Suprapubic skin (tissue), 4 donors: ENCODE measurements at regions not wholly inside any gene's neighbourhood (a gene's known extent, or its start where the extent isn't known, plus 50 kb on each side); places are given as distances from the start of the nearest gene placed in this dataset.

Experiments
- DNase-seq, 2 donors: peaks; one replicate each; pipeline ENCODE4 v3.0.0-alpha.2; 2019; ENCODE audit warnings: low spot score in 2 of 2
- H3K27ac ChIP-seq: fragments of 200-600 bp; sonication (generic); one replicate; pipeline ENCODE4 v1.5.1; 2019
- H3K27me3 ChIP-seq: fragments of 200-600 bp; sonication (generic); one replicate; pipeline ENCODE4 v1.5.1; 2019
- H3K36me3 ChIP-seq: fragments of 200-600 bp; sonication (generic); one replicate; pipeline ENCODE4 v1.5.1; 2019
- H3K4me1 ChIP-seq: fragments of 200-600 bp; sonication (generic); one replicate; pipeline ENCODE4 v1.5.1; 2019
- H3K4me3 ChIP-seq: fragments of 200-600 bp; sonication (generic); one replicate; pipeline ENCODE4 v1.5.1; 2019; ENCODE audit warnings: mild to moderate bottlenecking
- H3K9me3 ChIP-seq: fragments of 200-600 bp; sonication (generic); one replicate; pipeline ENCODE4 v1.5.1; 2019
- CTCF ChIP-seq, 2 donors: fragments of 200-600 bp in 1 of 2; fragments of 450-650 bp in 1 of 2; sonication (generic) in 1 of 2; IDR thresholded peaks; one replicate each; pipeline ENCODE4 v1.5.1; 2016 to 2019; ENCODE audit warnings: antibody characterized with exemption in 2 of 2, mild to moderate bottlenecking in 1 of 2, moderate library complexity in 1 of 2
- EP300 ChIP-seq: sonication (generic); formaldehyde crosslinking; IDR thresholded peaks from one replicate; pipeline ENCODE4 v1.6.1; 2017; ENCODE audit warnings: antibody characterized with exemption
- POLR2A ChIP-seq, 2 donors: fragments of 450-650 bp; IDR thresholded peaks; one replicate each; pipeline ENCODE4 v1.6.1; 2017; ENCODE audit warnings: antibody characterized with exemption in 2 of 2, mild to moderate bottlenecking in 2 of 2, moderate library complexity in 2 of 2
- POLR2AphosphoS5 ChIP-seq, 3 donors: sonication (generic); formaldehyde crosslinking; IDR thresholded peaks; one replicate each; pipeline ENCODE4 v1.6.1; 2017; ENCODE audit warnings: antibody characterized with exemption in 3 of 3
- WGBS: methylation state at CpG from one replicate; pipeline ENCODE4 v1.1.5; 2018; 5-methylcytosine and 5-hydroxymethylcytosine counted together

- H3K4me3 ChIP-seq, result no peak overlapping the region
- TF ChIP-seq CTCF (IDR thresholded peaks at IDR 0.05) (no peak), POLR2A (IDR thresholded peaks at IDR 0.05) (no peak), EP300 (no peak), POLR2AphosphoS5 (IDR thresholded peaks at IDR 0.05) (no peak)
- peak overlapping the region; percentile 74 for H3K27ac ChIP-seq
- H3K36me3 ChIP-seq, result no peaks in the 10 kb centered on the region
- H3K27me3 ChIP-seq, result no peaks in the 10 kb centered on the region
- H3K9me3 ChIP-seq, result no peaks in the 10 kb centered on the region
- WGBS, result 40% methylated on average over 9 of the region's 9 CpGs
- H3K4me1 ChIP-seq, result peaks cover 27% of the 10 kb centered on the region
- no peak for DNase-seq
Measured at GRCh38 chr2:118668431-118669424, 178.7 kb downstream of the EN1 start.

- no peak for DNase-seq
- WGBS, result 51% methylated on average over 6 of the region's 6 CpGs
Measured at GRCh38 chr2:118667964-118668363, 179.5 kb downstream of the EN1 start.

GRCh38 chr2:118667348-118667747, 180.1 kb downstream of the EN1 start:
- peaks cover 27% of the 10 kb centered on the region for H3K4me1 ChIP-seq
- H3K9me3 ChIP-seq, result no peaks in the 10 kb centered on the region
- H3K27me3 ChIP-seq, result no peaks in the 10 kb centered on the region
- DNase-seq, result no peak
- no peak overlapping the region for H3K4me3 ChIP-seq
- TF ChIP-seq POLR2AphosphoS5 (IDR thresholded peaks at IDR 0.05) (no peak), POLR2A (IDR thresholded peaks at IDR 0.05) (no peak), CTCF (IDR thresholded peaks at IDR 0.05) (no peak), EP300 (no peak)
- no peaks in the 10 kb centered on the region for H3K36me3 ChIP-seq
- H3K27ac ChIP-seq, result no peak overlapping the region
- 48% methylated on average over 2 of the region's 2 CpGs for WGBS

More at GRCh38 chr2:118667964-118668363, 179.5 kb downstream of the EN1 start:
- Histone ChIP-seq H3K9me3 (no peaks in the 10 kb centered on the region), H3K27me3 (no peaks in the 10 kb centered on the region), H3K4me1 (peaks cover 27% of the 10 kb centered on the region), H3K27ac (peak overlapping the region; percentile 74), H3K36me3 (no peaks in the 10 kb centered on the region), H3K4me3 (no peak overlapping the region)
- TF ChIP-seq POLR2AphosphoS5 (IDR thresholded peaks at IDR 0.05), result no peak
- TF ChIP-seq POLR2A (IDR thresholded peaks at IDR 0.05), result no peak
- no peak for TF ChIP-seq EP300
- no peak for TF ChIP-seq CTCF (IDR thresholded peaks at IDR 0.05)

- peaks cover 23% of the 10 kb centered on the region for H3K4me1 ChIP-seq
- no peaks in the 10 kb centered on the region for H3K36me3 ChIP-seq
- no peak overlapping the region for H3K27ac ChIP-seq
- TF ChIP-seq POLR2AphosphoS5 (IDR thresholded peaks at IDR 0.05) (no peak), CTCF (IDR thresholded peaks at IDR 0.05) (no peak), POLR2A (IDR thresholded peaks at IDR 0.05) (no peak), EP300 (no peak)
- H3K27me3 ChIP-seq, result no peaks in the 10 kb centered on the region
- no peak overlapping the region for H3K4me3 ChIP-seq
- DNase-seq, result no peak
- WGBS, result 53% methylated on average over 4 of the region's 4 CpGs
- H3K9me3 ChIP-seq, result no peaks in the 10 kb centered on the region
Measured at GRCh38 chr2:118665784-118666529, 181.5 kb downstream of the EN1 start.

- no peak for TF ChIP-seq POLR2A (IDR thresholded peaks at IDR 0.05)
- no peak for TF ChIP-seq EP300
- TF ChIP-seq CTCF (IDR thresholded peaks at IDR 0.05), result no peak
- TF ChIP-seq POLR2AphosphoS5 (IDR thresholded peaks at IDR 0.05), result no peak
- H3K36me3 ChIP-seq, result no peaks in the 10 kb centered on the region
- H3K4me3 ChIP-seq, result no peak overlapping the region
- no peak for DNase-seq
- no peak overlapping the region for H3K27ac ChIP-seq
- 96% methylated on average over 2 of the region's 2 CpGs for WGBS
- H3K4me1 ChIP-seq, result no peaks in the 10 kb centered on the region
- H3K27me3 ChIP-seq, result no peaks in the 10 kb centered on the region
- no peaks in the 10 kb centered on the region for H3K9me3 ChIP-seq
Measured at GRCh38 chr2:118661179-118661578, 186.3 kb downstream of the EN1 start.
